Anterior cingulate cortex (tissue), 58 donors: ENCODE measurements at regions not wholly inside any gene's neighbourhood (a gene's known extent, or its start where the extent isn't known, plus 50 kb on each side); places are given as distances from the start of the nearest gene placed in this dataset.

Experiments
- DNase-seq, 58 donors: peaks; one replicate each; lab custom pipeline; 2025; lab: John Stamatoyannopoulos, UW

DNA sequence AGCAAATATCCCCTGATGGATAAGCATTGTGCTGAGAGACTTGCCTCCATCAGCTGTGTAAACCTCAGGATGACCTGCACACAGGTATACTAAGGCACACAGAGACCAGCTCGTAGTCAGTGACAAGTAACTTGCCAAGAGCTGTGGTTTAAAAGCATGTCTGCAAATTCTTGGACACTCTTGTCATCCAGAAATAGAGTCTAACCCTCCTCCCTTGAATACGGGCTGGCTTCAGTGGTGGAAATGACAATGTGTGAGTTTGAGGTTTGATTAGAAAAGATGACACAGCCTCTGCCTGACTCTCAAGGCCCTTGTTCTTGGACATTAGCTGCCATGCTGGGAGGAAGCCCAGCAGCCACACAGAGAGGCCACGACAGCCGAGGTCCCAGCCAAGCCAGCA is 114.4 kb downstream of the GADD45G start:
- no peak for DNase-seq

DNA sequence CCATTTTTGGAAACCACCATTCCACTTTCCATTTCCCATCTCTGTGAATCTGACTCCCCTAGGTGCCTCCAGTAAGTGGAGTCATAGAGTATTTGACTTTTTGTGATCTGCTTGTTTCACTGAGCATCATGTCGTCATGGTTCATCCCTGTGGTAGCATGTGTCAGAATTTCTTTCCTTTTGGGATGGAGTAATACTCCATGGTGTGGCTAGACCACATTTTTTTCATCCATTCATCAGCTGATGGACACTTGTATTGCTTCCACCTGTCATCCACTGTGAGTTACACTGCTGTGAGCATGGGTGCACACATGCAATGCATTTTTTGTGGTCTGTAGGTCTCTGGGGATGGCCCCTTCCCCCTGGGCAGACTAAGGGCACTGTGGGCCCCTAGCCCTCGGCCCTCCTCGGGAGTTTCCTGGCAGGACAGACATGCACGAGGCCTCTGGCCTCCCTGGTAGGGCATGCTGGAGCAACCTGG is 115.9 kb downstream of the GADD45G start:
- no peak for DNase-seq

DNA sequence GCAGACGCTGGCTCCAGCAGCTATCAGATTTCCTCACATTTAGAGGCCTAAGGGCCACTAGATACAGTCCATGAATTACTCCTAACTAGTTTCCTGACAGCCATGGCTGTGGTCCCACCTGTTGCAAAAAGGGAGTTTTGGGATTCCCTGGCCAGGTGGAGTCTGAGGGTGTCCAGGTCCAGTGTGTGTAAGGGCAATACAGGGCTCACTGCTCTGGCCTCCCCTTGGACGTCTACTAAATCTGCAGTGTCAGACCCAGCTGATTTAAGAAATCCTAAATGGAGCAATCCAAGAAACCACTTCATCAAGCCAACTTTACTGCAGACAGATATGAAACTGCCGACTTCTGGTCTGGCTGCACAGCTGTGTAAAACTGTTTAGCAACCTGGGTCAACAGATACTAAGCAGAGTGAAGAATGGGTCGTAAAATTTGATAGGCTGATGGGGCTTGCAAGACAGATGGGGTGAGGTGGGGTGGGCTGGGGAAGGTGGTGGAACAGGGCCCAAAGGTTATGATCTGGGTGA is 116.4 kb downstream of the GADD45G start:
- no peak for DNase-seq

DNA sequence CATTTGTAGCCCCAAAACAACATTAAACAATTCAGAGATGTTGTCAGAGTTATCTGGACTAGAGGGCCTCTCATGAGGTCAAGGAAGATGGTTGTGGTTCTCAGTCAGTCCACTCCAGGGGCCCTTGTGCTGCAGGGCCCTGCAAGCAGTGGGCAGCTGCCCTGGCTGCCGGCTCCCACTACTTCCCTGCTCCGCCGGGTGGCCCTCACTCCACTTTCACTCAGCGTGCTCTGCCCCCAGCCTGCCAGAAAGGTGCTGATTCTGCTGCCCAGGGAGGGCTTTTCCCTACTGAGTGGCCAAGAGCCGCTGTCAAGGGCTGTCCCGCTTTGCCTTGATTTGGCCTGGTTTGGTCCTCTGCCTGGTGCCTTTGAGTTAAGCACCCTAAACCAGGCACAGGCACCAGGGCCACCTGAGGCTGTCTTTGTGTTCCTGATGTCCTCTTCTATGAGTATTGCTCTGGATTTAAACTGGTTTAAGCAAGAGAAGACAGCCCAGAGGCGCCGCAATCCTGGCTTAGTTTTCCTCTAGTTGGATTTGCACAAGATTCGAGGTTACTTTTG is 117.2 kb downstream of the GADD45G start:
- no peak for DNase-seq

DNA sequence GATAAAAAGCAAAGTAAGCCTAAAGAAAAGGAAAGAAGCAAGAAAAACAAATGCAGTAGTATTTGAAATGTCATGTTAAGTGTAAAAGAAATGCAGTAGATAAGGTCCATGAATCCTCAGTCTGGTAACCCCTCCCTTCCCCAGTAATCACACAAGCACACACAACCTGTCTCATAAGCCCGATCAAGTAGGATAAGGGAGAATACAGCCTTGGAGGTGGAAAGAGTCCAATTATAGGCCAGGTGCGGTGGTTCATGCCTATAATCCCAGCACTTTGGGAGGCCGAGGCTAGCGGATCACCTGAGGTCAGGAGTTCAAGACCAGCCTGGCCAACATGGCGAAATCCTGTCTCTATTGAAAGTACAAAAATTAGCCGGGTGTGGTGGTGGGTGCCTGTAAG is 117.9 kb downstream of the GADD45G start:
- DNase-seq, result no peak

DNA sequence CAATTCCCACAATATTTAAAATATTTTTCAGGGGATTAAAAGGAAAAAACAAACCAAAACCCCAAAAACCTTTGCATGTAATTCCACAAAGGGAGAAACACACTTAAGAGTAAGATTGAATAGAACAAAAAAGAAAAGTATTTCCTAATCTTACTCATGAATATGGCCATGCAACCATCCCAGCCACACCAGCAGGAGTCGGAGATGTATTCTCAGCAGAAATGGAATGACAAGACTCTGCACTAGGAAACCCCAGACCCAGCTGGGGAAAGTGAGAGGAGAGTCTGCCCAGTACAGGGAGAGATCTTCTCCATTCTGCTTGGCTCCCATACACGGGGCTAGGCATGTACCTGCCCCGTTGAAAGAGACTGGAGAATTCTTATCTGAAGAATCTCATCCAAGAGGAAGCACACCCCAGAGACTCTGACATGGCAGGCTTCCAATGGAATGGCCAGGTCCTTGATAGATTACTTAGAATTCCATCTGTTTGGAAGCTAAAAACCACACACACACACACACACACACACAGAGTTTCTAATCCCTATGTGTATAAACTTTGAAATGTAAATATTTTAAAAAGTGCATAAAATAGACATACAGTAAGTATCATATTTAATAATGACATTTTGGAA is 118.8 kb downstream of the GADD45G start:
- DNase-seq, result no peak

DNA sequence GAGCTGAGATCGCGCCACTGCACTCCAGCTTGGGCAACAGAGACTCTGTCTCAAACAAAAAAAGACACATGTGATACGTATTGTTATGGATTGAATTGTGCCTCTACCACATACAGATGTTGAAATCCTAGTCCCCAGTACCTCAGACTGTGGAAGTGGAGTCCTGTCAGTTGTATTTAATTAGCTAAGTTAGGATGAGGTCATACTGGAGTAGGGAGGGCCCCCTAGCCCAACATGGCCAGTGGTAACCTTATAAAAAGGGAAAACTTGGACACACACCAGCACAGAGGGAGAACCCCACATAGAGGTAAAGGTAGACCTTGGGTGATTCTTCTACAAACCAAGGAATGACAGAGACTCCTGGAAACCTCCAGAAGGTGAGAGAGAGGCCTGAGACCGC is 119.8 kb downstream of the GADD45G start:
- DNase-seq, result no peak

DNA sequence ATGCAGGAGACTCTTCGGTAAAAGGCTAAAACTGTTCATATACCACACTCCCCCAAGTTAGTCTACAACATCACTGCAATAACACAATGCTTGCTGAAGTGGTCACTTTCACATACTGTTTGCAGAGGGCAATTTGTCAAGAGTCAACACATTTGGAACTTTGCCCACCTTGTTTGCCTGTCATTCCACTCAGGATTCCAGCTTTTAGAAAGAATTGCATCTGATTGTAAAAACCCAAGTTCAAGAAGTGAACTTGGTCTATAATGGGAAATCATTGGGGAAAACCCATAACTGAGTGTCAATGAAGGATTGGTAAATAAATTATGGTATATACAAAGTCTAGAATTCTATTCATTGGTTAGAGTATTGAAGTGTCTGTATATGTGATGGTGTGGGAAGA is 120.5 kb downstream of the GADD45G start:
- no peak for DNase-seq

DNA sequence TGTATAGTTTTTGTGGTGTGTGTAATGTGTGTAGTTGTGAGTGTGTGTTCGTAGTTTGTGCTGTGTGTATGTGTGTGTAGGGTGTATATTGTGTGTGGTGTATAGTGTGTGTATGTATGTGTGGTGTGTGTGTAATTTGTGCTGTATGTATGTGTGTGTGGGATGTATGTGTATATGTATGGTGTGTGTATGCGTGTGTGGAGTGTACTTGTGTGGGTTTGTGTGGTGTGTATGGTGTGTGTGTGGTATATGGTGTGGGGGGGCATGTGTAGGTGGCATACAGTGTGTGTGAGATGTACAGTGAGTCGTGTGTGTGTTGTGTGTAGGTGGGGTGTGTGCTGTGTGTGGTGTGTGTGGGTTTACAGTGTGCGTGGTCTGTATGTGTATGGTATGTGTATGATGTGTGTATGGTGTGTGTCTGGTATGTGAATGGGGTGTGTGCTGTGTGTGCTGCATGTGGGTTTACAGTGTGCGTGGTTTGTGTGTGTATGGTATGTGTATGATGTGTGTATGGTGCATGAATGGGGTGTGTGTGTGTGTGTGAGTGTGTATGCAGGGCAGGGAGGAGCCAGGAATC is 125.2 kb downstream of the GADD45G start:
- DNase-seq, result no peak

DNA sequence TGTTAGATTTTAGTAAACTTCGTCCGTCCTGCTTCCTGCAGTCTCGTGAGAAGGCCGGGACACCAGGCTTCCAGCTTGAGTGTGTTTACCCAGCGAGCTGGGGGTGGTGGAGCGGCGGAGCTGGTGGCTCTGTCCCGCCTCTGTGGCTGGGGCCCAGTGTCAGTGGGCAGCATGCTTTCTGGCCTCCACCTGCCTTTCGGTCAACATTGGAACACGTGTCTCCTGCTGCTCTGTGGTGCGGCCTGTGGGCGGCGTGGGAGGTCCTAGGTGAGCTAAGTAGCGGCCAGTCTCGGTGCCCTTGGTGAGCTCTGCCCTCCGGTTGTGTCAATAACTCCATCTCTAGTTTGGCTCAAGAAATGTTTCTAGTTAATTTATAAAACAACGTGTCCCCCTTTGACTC is 125.9 kb downstream of the GADD45G start:
- no peak for DNase-seq

DNA sequence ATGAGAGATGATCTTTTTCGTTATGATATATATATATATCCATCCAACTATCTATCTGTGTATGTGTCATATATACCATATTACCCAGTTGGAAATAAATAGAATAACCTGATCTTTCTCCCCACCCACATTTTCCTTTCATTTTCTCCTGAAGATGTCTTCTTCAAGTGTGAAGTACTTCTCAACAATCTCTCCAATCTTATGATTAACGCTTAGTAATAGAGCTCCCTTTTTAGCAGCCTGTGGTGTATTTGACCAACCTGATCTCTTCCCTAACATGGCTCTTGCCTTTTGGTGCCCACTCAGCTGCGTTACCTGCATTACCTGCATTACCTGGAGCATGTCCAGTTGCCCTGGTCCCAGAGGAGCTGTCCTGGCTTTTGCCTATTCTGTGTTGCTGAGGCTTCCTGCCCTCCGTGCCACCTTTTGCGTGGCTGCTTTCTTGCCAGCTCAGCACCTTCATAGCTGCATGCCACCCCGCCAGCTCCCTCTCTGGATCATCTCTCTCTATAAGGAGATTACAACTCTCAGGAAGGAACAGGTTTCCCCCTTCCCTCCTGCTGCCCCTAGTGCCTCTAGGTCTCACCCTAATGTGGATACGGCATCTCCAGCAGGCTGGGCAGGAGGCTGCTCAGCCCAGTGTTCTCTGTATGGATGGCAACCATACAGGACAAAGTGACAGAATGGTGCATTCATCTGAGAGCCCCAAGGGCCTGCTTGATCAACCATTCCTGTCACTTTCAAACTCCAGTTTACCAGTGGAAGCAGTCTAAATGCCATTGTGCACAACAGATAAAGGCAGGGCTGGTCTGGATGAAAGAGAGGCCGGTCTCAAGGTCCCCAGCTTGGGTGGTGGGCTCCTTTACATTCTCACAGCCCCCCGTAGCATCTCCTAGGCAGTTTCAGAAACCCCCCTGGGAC is 126.7 kb downstream of the GADD45G start:
- no peak for DNase-seq

DNA sequence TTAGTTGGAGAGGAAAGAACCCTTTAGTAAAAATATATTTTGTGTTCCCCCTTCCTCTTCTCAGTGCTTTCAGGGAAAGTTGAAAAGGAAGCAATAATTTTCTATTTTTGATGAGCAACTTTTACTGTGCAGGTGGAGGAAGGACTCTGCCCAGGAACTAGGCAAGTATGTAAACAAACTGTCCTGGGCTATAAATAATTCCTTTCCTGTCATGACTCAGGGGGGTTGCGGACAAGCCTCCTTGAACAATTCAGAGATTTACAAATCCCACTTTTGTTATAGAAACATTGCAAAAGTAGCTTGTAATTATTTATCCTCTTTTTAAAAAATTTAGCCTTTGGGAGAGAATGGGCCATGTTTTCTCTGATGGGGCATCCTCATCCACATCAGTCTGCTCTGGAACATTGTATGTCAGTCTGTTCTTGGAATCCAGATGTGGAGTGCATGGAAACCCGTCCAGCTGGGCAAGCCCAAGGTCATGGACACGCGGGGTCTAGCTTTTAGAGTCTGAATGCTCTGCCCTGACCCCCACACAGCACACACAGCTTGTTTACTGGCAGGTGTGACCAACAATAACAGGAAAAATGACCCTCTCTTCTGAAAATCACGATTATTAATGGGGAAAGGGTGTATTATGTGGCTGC is 127.6 kb downstream of the GADD45G start:
- no peak for DNase-seq

DNA sequence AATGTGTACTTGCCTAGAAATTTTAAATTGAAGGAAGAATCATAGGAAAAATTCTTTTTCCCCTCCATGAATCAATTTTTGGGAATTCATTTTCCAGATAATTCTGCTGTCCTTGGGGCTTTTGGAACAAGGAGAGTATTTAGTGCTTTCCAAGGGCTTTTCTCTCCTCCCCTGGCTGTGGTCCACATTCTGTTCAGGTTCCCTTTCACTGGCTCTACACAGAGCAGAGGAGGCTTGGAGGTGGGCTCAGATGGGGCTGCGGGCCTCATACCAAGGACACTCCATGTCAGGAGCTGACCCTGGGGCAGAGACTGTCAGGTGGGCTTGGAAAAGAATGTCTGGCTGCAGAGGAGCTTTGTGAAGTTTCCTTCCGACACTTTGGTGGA is 128.1 kb downstream of the GADD45G start:
- no peak for DNase-seq

DNA sequence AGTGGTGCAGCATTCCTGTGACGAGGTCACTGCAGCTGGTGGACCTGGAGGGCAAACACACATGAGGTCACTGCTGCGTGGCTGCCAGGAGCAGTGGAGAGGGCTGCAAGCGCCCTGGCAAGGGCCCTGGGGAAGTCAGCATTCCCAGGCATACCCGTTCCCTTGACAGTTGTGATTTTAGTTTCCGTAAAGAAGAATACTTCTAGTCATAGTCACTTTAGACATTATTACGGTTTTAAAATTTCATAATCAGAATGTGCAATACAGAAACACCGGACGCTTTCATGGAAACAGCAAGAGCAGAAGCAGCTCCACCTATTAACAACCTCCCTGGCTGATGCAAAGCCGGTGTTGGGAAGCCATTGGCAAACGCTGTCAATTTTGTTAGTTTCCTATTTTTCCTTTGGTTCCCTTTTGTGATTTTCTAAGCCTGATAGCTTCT is 129.8 kb downstream of the GADD45G start:
- no peak for DNase-seq

DNA sequence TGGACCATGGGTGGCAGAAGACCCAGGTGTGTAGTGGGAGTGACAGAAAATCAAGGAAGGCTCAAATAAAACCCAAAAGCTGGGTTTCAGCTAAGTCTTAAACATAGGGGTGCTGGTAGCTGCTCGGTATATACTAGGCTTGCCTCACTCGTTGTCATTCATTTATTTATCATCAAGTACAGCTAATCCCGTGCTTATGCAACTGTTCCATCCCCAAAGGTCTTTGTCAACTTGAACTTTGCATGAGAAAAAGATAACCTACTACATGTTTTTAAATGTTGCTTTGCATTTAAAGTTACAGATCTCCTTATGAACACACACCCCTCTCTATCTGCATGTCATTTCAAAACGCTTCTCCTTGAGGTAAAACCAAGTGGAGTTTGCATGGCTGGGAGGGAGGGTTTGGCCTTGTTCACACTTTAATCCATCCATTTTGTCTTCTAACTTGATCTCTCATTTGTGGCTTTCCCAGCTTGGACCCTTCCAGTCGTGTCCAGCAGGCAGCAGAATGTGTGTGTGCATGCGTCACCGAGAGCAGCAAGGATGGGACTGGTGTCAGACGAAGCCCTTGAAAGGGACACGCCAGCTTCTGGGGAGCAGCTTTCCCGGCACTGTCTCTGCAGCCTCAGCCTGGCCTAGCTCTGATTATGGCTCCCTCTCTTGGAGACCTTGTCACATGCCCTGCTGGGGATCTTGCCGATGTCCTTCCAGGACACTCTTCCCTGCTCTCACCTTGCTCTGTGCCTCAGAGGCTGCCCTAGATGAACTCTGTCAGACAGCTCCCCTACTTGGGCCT is 133.5 kb downstream of the GADD45G start:
- no peak for DNase-seq

DNA sequence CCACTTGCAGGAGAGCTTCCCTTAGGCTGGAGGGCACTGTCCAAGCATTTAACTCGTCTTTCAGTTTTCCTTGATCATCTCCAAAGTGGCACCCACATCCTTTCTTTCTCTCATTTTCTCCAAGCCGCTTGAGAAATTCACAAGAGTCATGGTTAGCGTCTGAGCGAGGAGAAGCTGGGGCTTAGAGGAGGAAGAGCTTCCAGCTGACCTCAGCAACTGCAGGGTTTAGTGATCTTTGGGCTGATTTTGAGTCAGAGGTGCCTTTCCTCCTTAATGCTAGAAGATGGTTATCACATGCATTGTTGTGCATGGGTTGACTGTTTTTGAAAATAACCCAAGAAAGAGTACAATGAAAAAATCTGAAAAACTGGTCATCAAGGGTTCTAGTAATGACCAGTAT is 134.7 kb downstream of the GADD45G start:
- no peak for DNase-seq

DNA sequence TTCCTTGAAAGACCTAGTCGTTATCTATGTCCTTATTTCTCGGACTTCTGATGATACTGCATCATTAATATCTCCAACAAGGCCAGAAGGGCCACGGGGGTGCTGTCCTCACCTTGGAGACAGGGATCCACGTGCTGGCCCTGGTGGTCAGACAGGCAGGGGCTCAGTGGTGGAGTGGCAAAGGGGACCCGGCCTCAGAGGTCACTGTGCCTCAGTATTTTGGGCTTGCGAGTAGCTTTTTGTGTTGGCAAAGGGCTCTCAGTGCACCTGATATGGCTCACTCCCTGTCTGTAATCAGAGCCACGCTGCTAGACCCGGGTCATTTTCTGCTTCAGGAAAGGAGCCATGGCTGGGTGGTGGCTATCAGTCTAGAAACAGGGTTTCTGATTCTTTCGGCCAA is 135.1 kb downstream of the GADD45G start:
- no peak for DNase-seq

DNA sequence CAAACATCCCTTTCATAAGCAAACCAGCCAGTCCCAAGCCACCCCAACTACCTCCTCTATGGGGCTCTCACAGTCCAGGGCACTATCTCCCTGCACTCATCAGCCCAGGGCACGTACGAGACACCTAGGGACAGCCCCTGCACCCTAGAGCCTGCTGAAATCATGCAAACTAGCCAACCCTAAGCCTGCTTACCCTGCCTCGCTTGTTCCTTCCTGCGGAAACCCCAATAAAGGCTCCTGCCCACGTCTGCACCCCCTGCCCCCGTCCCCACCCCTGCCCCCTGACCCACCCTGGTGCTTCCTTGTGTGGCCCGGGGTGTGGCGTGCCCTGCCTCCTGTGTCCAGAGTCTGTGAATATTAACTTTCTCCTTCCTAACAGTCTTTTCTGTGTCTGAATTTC is 135.9 kb downstream of the GADD45G start:
- DNase-seq, result no peak

DNA sequence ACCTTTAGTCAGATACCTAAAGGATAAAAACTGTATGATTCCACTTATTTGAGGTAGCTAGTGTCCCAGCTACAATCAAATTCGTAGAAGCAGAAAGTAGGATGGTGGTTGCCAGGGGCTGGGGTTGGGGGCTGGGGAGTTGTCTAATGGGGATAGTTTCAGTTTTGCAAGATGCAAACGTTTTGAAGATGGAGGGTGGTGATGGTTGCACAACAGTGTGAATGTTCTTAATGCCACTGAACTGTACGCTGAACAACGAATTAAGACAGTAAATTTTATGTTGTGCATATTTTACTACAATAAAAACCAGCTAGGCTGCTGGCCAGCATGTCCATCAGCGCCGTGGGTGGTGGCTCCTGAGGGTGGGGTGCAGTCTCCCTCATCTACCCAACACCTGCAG is 137.8 kb downstream of the GADD45G start:
- DNase-seq, result no peak

DNA sequence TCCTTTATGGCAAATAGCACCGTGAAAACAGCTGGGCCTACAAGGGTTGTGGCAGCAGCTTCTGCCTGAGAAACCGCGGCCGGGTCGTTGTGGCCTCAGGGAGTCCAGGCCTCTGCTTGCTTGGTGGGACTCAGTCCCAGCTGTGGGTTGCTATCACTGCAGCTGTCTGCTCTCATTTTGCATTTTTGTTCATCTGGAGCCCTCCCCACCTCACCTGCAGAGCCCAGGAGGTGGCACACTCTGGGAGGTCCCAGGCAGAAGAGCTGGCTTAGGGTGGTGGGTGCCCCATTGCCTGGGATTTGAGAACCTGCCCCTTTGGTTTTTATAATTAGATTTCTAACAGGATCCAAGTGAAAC is 138.4 kb downstream of the GADD45G start:
- no peak for DNase-seq
